GM19328 (cell line): ENCODE measurements at regions not wholly inside any gene's neighbourhood (a gene's known extent, or its start where the extent isn't known, plus 50 kb on each side); places are given as distances from the start of the nearest gene placed in this dataset.

Source experiments
- ATAC-seq: cut with Tn5 transposase; IDR thresholded peaks from one replicate; pipeline ENCODE4 v1.9.1; 2021; ENCODE audit warnings: mild to moderate bottlenecking, moderate library complexity; ENCODE audit not compliant: unreplicated experiment

DNA sequence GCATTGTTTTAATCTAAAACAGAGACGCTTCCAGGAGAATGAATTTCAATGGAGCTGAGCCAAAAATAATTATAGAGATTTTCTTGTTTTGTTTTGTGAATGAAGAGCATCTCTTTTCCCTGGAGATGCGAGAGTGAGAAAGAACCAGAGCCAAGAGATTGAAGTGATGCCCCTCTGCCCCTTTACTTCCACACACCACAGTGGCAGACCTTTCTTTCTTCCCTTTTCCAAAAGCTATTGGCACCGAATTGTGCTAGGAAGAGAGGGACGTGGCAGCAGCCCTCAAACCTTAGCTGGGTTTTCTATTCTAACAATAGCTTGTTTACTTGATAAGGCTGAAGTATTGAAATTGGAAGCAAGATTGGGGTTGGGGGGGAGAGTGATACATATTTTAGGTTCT is 133.0 kb upstream of the TMEM161B start:
- ATAC-seq = no peak

DNA sequence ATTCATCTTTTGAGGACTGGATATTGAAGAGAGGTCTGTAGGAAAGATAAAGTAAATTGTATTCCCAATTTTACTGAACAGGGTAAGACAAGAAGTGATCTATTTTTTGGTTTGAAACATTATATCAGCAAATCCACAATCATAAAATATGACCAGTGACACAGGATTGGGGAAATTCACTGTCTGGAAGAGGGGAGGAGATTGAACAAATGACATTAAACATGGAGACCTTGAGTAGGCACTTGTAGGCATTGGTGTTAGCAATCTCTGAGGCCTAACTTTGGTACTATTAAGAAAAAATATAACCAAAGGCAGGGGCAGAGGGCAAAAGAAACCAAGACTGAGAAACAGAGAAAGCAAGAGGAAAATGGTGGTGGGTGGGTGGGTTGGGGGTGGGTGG is 132.6 kb upstream of the TMEM161B start:
- ATAC-seq = no peak

DNA sequence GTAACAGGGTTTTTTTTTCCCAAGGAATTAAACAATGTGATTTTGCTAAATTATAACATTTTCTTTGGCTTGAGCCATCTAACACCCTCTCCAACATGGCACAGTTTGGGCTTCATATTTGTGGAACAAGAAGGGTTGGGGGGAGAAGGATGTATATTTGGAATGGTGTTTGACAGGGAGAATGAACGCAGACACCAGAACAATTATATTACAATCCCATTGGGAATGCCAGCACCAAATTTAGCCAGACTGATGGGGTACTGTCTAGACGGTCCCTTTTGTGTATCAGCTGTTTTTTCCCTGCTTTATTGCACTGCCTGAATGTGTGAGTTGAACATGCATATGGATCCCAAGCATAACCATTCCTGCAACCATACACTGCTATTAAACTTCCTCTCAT is 130.9 kb upstream of the TMEM161B start:
- no peak for ATAC-seq

DNA sequence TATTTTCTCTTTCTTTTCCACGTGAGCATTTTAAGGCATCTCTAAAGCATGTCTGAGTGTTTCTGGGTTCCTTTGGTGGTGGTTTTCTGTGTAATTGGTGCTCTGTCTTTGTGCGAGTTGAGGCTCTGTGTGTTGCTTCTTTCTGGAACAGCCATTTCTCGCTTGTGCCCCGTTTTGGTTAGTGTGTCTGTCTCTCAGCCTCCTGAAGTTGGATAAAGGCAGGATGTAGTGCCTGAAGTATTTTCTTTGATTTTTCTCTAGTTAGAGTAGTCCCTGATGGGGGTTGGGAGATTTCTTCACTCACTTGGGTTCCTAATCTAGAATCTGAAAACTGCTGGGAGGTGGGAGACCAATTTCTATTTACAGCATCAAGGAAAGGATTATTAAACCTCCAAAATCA is 129.7 kb upstream of the TMEM161B start:
- no peak for ATAC-seq

DNA sequence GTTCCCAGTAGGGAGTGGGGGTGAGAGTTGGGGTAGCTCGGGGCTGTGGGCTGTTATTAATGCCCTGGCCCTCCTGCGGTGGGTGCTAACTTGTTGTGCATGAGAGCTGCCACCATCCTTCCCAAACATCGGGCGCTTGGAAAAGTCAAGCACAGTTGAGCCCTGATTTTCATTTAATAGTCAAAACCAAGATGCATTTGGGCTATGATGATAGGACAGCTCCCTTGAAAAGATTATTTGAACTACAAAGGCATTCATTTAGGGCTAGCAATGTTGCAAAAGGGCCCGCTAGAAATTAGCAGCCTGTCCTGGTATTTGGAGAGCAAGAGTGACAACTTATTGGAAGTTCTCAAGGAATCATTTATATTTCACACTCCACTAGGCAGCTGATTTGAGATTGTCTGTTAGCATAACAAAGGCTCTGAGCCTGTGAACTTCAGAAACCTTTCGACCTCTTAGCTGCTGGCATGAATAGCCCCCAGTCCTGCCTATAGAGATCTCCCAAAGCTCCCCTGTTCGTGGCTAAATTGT is 128.2 kb upstream of the TMEM161B start:
- ATAC-seq = no peak

DNA sequence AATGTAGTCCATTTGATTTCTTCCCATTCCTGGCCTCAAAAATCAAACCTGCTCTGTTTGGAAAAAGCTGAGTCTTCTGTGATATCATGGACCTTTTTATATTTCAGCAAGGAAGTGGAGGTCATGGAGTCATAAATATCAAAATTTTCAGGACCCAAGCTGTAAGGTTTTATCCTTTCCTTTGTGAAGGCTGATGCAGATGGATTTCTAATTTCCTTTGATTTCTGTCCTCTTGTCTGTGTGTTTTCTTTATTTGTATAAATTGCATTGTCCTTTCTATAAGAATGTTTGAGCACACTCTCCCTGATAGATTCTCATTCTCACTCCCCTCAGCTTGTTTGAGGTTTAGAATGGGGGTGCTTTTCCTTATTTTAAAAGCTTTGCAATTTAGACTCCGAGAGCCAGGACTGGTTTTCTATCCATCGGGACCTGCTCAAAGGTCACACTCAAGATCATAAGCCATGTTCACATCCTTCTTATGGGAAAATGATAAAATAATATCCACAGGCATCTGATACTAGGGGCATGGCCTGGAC is 127.4 kb upstream of the TMEM161B start:
- ATAC-seq = no peak

DNA sequence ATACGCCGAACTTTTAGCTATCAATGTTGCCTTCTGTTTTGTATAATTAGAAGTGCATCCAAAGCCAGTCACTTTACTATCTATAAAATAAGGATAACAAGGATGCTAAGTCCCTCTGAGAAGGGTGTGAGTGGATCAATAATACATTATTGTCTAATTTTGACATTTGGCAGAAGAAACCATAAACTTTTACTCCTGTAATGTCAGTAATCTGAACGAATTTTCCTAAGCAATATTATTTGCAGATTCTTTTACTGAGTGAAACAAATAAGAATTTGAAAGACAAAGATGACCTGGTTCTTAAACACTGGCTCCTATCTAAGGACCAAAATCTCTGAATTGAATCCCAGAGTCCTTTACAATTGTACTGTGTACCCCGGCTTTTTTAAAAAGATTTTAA is 126.6 kb upstream of the TMEM161B start:
- no peak for ATAC-seq

DNA sequence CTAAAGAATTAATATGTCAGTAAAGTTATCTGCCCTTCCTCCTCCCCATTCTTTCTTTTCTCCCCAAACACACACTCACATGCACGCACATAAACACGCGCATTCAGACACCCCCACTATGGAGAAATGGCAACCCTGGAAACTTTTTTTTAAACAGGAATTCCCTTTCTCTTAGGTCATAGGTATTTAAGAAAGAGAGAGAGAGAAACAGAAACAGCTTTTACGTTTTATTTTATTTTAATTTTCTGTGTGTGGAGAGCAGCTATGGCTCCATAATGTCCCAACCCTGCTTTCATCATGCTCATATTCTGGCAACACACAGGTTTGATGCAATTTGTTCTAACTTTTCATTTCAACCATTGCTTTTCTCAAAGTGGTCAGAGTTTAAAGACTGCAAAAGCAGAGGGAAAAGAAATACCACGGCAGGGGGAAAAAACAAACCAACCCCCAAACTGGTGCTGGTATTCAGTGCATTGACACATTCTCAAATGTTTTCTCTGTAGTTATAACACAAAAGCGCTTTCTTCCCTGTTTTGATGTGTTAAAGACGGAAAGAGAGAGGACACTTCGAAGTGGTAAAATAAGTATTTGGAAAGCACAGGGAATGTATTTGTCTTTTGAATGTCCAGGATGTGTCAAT is 126.0 kb upstream of the TMEM161B start:
- no peak for ATAC-seq

DNA sequence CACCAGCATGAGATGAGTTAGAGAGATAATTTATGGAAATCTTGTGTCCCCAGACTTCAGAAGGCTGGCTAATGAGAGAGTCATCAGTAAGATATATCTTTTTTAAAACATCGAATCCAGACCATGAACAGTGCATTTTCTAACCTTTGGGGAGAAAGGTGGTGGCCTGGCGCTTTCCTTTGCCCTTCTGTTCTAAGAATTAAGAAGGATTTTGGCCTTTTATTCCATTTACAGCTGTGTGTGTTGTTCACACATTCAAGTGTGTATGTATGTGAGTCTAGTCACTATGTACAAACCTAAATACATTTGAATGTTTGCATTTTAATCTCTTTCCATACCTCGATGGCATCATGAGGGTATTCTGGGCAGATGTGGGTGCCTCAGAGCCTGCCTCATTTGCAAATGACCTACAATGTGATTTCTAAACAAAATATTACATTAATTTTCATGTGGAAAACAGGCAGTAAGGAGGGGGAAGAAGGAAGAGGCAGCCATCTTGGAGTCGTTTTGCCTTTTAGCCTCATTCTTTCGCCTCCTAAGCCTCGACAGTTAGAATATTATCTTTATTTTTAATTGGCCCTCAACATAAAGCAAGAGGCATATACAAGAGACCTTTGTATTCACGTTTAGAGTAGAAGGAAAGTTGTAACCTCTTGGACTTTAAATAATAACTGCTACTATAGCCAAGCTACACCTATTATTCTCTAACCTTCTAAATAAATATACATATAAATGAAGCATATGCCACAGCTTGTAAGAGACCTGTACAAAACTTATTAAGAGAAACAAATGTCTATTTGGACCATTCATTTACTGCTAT is 125.3 kb upstream of the TMEM161B start:
- ATAC-seq = no peak

DNA sequence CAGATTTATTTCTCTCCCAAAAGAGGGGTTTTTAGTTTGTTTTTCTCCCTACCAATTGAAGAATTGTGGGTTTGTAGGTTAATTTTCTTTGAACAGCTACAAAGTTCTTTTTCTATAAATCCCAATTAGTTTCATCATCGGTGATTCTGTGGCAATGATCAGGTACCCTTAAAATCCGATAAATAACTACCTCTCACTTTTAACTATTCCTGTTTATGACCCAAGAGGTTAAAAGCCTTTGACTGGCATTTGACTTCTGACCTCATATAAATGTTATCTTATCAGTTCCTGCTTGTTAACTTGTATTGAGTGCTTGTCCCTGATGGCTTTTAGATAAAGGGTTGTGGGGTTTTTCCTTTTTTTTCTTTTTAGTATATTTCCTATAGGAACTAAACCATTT is 124.4 kb upstream of the TMEM161B start:
- ATAC-seq = no peak

DNA sequence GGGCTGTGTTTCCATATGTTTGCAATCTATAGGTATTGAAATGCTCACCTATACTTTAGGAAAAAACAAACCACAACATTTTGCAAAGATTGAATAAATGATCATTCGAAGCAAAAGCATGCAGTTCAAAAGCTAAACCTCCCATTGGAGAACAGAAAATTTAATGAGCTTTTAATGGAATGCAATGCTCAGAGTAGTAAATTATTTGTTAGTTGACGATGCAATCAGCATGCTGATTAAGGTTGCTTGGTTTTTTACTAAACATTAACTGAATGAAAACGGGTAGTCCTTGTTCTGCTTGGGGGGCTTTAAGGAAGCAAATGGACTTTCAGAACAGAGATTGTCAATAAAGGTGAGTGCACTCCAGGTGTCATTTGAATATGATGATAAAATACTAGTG is 123.3 kb upstream of the TMEM161B start:
- ATAC-seq = no peak

DNA sequence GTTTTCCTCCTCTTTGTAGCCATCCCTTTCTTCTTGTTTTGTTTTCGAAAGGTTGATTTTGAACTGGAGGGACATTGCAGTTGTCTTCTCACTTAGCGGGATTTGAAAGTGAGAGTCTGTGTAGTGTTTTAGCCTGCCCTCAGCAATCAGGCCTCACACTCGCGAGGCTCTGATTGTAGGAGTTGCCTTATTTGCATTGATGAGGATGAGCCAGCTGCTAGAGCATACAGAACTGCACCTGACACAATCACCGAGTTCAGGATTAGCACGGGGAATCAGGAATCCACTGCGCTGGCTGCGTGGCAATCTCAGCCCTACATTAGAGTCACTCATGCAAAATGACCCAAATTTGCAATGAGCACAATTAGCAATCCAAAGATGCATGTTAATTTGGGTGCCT is 122.5 kb upstream of the TMEM161B start:
- ATAC-seq = no peak

DNA sequence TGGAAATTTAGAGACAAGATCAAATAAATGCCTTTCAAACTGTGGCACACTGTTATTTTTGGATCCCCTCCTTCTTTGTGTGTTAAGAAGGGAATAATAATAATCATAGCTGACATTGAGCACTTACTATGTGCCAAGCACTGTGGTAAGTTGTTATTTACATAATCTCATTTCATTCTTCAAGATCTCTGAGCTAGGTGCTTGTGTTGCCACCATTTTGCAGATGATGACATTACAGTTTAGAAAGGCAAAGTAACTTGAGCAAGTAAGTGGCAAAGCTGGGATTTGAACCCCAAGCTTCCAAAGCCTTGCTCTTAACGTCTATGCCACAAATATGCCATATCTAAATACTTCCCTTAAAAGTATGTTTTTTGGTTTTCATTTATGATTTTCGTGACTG is 121.8 kb upstream of the TMEM161B start:
- no peak for ATAC-seq

DNA sequence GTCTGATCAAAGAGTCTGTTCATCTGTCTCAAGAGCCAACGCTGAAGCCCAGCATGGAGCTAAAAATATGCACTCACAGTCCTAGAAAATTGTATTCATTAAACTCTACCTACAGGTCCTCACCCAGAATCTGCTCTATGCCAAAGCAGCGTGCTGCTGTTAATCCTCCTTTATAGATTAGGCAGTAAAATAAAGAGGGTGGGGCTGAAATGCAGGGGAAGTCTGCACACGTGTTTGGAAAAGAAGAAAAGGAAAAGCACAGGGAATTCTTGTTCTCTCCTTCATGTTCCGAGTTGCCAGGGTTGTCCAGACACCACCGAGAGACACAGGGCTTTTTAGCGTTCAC is 121.4 kb upstream of the TMEM161B start:
- ATAC-seq = no peak

DNA sequence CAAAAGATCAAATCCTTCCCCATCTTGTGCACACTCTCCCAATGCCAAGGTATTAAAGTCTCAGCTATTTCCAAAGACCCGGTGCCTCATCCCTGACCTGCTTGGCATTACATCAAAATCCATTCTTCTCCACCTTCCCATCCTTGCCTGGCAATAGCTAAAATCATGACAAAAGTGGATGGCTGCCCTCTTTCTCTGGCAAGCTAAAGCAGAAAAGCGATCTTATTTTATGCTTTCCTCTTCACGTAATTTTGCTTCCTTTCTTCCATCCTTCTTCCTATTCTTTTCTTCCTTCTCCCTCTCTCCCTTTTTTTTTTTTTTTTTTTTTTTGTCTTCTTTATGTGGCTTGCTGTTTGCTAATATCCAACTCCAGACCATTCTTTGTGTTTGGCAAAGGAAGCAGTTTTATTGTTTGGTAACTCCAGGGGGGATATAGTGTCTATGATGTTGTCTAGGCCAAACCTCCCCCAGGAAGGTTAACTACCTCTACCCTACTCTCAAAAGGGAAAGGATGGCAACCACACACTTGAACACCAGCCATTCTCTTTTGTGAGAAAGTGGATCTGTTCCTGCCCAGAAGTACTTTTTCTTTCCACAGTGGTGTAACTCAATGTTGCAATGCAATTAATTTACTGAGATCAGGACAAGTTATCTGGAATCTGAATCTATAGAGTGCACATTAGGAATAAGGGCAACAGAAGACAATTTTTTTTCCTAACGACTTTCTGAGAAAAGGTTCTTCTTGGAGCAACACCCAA is 120.9 kb upstream of the TMEM161B start:
- ATAC-seq = no peak

DNA sequence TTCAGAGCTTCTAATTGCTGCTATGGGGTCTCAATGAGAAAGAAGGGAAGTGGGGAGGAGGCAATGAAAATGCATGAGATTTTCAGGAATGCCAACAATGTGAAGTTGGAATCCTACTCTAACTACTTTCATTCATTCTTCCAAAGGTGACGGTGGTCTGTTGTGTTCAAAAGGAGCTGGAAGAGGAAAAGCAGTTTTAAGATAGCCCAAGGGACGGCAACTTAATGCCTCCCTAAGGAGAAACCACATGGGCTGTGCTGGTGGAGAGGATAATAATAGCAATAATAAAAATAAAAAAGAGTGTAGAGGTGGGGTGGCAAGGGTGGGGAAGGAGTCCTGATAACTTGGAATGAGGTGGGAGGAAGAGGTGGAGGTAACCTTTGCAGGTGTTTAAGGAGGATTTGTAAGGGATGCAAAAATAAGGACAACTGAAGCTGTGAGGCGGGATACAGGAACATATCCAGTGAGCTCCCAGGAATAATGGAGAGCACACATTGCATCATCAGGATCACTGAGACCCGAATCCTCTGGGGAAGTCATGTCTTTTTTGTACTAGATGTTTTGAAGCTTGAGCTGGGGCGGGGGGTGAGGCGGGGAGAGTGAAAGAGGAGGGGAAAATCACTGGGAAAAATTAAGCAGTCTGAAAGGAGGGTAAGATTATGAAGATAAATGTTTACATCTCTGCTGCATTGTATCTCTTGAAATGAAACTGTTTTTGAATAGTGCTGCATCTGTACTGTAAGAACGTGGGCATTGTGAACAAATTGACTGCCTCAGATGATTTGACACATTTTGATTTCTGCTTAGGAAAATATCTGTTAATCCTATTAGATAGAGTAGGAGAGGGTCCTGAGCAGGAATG is 120.1 kb upstream of the TMEM161B start:
- ATAC-seq = no peak

DNA sequence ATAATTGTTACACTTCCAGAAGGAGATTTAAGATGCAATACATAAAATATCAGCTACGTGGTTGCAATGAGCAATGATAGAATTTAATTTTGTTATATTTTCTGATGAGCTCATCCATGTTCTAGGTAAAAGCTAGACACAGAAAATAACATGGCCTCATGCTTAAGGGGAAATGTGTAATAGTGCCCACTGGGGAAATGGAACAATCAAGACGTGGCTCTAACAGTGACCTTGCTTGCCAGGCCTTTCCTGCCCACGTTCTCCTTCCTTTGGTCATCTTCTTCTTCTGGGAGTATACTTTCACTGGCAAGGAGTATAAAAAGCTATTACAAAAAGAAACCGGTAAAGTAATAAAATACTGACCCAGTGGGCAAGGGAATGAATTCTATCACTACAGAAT is 116.2 kb upstream of the TMEM161B start:
- ATAC-seq = no peak

DNA sequence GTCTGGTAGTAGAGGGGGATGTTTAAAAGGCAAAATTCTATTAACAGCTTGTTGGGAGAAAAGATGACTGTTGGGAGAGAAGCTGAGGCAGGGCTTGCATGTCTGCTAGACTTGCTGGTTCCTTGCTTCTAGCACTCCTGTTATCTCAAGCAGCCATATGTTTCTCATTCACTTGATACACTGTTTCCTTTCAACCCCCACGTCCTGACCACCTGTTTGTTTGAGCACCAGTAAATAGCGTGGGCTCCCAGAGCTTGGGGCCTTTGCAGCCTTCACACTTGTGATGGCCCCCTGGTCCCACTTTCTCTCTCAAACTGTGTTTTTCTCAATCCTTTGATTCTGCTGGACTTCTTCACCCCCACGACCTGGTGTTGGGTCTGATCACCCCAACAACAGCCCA is 111.7 kb upstream of the TMEM161B start:
- no peak for ATAC-seq

DNA sequence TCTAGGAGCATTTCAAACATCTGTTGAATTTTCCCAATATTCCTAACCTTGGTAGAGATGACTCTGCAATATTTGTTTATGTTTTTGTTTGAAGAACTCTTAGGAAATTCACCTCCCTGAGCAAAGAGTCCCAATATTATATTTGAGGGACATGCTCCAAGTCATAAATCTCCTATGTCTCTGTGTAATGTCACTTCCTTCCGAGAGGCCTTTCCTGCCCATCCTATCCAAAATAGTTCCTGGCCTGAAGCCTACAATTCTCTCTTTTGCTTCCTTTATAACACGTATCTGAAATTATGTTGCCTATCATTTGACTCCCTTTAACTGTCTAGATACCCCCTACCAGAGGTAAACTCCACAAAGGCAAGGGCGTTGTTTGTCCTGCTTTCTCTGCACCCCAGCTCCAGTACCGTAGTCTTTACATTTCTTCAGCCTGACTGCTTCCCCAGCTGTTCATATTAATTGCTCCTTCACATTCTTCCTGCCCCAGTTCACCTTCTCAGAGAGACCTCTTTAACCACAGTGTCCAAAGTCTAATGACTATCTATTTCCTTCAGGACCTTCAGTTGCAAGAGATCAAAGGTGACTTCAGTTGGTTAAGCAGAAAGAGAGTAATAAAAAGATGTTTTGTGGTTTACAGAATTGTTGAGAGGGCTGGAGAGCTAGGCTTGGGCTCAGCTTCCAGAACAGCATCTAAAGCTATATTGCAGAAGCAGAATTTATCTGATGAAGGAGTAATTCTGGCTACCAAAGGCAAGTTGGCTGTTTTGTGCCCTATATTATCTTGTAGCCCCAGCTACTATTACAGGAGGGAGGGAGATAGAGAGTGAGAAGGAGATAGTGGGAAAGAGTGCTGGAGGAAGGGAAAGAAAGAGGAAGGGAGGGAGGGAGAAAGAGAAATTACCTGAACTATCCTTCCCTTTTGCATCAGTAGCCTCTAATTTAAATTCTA is 109.3 kb upstream of the TMEM161B start:
- no peak for ATAC-seq

DNA sequence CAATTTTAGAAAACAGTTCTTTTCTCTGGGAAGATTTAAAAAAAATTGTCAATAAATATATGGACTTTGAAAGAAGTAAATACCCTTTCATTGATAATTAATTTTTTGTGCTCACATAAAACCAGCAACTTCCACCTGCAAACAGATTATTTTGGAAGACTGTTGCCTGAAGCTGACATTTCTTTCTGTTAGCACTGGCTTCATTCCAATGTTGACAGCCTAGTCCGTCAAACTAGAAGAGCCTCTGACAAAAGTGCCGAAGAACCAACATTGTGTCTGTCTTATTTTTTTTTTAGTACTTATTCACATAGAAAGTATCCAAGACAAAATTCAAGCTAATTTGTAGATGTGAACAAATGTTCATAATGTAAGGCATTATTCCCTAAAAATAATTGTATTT is 108.6 kb upstream of the TMEM161B start:
- no peak for ATAC-seq
